NCI-H1417 (cell line): ENCODE measurements at regions not wholly inside any gene's neighbourhood (a gene's known extent, or its start where the extent isn't known, plus 50 kb on each side); places are given as distances from the start of the nearest gene placed in this dataset.

Experiments
- DNase-seq, 3 experiments: peaks; one replicate each; lab custom pipeline; 2025; lab: John Stamatoyannopoulos, UW

DNA sequence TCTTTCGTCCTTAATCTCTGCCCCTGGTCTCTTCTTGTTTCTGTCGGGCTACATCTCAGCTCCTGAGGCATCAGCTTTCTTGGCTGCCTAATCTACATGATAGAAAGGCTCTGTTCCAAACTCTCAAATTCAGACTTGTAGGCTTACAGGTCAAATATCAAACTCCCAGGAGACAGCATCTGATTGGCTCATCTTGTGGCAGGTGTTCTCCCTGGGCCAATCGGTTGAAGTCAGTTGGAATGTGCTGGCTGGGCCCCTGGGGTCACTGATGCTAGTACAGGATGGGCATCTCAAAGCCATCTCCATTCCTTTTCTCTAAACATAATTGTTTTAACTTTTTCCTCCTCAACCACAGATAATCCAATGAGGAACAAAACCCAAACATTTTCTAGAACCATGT, 198.7 kb downstream of the CNTN3 start:
- DNase-seq = no peak

DNA sequence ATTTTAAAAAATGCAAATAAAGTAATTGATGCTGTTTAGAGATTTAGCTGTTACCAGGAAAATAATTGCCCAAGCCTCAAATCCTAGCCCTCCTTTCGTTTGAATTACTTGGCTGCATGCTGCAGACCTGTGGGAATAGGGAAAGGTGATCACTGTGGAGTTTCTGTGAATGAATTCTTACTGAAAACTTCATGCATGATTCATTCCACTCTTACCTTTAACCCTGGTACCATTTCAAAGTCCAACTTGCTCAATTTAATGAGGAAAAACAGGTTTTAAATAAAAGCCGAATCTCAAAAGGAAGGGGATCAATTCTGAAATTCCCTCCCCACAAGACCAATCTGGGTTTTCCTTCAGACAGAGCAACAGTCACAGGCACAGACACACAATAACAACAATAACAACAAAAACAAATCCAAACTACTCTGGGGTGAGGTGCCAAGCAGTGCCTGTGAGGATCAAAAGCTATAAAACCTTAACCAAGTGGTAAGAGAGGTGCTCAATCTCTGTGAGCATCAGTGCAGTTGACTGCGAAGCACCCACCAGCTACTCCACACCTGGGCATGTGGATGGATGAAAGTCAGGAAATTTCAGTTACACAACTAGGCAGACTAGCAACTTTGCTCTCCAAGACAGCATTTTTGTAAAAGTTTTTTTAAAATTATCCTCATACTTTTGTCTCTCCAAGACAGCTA, 200.8 kb downstream of the CNTN3 start:
- no peak for DNase-seq

DNA sequence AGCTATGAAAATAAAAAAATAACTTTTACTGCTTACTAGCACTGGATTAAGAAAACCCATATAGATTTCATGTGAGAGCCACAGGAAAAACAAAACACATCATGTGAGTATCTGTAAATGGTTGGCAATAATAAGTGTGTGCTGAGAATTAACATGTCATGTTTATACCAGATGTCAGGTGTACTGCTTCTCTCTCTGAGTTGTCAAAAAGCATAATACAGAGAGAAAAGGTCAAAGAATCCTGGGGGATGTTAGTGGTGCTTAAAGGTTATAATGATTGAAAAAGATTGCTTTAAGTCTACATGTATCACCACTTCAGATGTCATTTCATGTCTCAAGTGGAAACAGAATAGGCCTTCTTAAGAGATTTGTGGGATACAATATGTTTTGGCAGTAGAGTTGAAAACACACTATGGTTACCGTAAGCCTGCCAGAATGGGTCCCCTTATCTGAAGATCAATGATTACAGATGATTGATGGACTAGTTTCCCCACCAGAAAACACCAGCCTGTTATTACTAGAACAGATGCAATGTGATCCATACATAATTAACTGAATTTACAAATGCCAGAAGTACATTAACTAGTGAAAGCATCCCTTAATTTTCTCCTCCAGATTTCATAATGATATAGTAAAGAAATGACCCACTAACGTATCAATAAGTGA, 204.1 kb downstream of the CNTN3 start:
- peak; percentile 5 to 74 (median 55) for DNase-seq

DNA sequence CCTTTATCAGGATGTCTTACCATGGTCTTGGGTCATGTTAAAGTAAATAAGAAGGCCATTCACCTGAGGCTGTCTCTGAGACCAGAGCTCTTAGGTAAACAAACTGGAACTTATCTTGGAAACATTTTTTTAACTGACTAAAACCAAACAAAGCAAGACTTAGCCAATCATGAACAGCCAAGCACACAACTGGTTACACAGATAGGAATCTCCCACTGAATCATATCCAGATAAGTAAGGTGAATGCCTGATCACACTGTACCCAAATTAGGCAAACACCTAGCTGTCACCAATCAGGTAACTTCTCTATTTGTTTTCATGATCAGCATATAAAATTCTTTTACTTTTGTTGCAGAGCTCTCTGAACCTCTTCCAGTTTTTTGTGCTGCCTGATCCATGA, 205.4 kb downstream of the CNTN3 start:
- DNase-seq = no peak

DNA sequence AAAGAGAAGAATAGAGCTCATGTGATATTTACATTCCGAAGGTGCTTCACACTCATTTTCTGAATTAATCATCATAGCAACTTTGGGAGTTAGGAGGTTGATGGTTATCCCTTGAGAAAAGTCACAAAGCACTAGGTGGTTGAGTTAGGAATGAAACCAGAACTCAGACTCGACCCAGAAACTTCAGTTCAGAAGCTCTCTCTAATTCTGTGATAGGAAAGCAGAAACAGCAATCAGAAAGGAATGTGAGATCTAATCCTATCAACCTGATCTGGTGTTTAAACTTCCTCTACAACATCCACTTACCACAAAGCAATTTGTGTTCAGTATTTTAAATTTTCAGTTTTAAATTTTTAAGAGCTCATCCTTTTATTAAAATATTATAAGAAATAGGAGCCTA, 211.2 kb downstream of the CNTN3 start:
- DNase-seq = no peak

DNA sequence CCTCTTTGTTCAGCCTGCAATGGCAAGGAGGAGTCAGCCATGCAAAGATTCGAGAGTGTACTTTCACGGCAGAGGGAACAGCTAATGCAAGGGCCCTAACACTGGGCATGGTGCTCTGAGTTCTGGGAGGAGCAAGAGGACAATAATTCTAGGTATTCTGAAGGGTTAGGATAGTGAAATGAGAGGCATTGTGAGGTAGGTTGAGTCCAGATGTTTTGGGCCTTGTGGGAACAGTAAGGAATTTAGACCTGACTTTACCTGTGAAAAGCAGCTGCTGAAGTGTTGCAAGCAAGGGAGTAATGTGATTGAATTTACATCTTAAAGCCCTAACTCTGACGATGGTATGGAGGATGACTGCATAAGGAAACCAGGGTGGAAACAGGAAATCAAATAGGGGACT, 211.6 kb downstream of the CNTN3 start:
- DNase-seq = no peak

DNA sequence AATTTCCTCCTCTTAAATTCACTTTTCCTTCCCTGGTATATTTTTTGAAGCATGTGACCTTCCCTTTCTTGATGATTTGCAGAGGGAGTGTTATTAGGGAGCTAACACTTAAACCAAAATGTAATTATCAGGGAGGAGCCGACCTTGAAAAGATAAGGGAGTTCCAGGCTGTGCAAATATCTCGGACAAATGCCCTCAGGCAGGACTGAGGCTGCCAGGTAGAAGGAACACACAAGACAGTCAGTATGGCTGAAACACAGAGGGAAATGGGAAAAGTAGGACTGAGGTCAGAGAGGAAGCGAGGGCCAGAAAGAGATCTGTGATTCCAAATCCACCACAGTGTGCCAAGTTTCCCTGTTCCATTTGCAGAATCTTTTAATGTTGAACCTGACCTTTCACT, 221.0 kb downstream of the CNTN3 start:
- DNase-seq = peak in 2 of 3 experiments; percentile 13 to 75

DNA sequence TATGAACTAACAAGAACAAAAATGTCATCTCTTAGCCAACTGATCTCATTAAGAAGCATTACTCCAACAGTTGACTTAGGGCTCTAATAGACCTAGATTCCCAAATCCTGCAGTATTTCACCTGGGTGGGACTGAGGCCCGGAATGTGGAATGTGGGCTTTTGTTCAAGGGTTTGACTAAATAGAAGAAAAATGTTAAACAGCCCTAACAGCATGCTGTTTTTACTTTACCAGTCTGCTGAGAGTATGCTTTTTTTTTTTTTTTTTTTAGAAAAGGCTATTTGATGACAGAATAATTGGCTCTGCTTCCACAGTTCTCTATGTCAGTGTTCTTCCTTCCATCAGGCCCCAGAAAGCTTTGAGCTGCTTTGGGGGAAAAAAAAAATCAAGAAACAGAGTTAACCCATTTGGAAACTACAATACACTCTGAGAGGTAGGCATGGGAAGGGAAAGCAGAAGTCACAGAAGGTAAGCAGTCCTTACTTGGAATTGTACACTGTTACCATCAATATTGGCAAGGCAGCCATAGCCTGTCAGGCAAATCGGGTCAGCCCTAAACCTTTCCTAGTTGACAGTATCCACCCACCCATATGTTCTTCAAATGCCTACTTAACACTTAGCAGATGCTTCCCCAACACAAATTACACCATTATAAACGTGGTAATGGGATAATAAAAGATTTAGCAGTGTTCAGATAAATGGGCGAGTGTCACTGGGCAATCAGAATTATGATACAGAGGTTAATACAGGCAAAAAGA, 224.2 kb downstream of the CNTN3 start:
- DNase-seq = no peak

DNA sequence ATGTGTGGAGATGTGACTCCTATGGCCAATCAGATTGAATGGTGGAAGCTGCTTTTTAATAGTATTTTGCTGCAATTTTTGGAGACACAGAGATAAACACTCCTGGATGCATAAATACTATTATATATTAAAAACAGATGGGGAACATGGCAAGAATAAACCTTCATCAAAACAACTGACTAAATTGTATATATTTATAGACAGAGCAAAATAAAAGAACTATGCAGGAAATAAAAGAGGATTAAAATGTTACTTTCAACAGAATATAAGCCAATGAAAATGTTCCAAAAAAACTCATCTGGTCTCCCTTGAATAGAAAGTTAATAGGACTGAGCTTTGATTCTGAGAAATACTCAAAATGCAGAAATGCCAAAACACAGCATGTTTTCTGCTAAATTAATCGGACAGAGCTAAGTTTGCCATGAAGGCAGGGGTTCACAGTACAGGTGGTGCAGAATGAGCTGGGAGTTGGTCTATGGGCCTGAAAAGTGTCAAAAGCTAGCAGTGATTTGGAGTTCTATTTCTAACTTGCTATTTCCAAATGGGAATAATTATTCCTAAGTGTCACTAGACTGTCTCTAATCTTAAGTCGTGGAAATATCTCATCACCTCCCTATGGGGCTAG, 227.2 kb downstream of the CNTN3 start:
- DNase-seq = no peak

DNA sequence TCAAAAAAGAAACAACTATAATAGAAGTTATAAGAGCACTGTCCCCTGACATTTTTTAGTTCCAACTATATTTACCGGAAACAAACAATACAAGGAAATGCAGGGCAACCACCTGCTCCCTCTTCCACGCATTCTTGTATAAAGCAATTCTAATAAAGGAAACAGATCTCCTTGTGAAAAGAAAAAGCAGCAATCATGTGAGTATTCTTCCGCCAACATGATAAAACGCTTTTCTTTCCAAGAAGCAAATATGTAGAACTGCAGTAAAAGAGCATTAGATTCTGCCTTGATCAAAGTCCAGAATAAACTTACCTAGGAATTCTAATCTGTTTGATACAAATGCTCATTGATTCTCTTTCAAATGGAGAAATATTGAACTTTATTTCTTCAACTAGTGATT, 230.3 kb downstream of the CNTN3 start:
- DNase-seq = peak in 1 of 3 experiments; percentile 10

DNA sequence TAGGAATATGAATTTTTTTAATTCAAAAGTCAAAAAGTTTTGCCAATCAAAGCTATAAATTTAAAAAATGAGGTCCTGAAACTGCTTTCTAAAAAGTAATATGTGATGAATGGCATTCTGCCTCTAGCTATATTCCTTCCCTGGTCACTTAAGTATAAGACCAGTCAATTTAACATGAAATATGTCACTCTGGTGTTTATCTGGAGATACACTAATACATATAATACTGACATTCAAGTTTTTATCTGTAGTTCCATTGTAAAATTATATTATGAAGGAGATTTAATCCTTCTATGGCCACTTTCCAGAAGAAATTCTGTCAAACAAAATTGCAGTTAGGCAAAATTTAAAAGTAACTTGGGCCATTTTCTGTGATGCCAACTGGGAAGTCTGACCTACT, 236.8 kb downstream of the CNTN3 start:
- DNase-seq = no peak

DNA sequence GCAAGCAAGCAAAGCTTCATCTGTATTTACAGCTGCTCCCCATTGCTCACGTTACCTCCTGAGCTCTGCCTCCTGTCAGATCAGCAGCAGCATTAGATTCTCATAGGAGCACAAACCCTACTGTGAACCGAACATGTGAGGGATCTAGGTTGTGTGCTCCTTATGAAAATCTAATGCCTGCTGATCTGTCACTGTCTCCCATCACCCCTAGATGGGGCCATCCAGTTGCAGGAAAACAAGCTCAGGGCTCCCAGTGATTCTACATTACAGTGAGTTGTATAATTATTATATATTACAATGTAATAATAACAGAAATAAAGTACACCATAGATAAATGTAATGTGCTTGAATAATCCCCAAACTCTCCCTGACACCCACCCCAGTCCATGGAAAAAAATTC, 238.1 kb downstream of the CNTN3 start:
- DNase-seq = peak in 1 of 3 experiments; percentile 0

DNA sequence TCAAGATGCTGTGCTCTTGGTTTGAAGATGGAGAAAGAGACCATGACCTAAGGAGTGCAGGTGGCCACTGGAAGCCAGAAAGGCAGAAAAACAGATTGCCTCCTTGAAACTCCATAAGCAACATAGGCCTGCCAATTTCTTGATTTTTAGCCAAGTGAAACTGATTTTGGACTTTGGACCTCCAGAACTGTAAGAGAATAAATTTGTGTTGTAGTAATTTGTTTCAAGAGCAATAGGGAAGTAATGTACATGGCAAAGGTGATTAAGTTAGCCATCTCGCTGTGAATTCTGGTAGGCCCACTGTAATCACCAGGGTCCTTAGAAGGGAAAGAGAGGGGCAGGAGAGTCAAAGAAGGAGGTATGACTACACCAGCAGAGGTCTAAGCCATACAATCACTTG, 238.8 kb downstream of the CNTN3 start:
- DNase-seq = no peak

DNA sequence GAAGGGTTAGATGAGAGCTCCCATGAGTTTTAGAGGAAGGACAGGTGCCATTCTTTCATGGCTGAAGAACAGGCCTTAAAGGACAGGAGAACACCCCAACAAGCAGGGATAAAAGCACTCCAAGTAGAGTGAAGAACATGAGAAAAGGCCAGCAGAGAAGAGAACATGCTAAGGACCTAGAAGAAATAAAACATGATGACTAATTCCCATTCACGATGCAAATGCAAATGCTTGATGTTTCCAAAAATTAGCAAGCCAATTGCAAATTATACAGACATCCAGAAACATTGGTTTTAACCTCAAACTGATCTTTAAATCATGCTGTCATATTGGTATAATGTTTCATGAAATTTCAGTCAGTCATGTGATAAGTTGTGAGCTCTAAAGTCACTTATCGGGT, 241.7 kb downstream of the CNTN3 start:
- no peak for DNase-seq

DNA sequence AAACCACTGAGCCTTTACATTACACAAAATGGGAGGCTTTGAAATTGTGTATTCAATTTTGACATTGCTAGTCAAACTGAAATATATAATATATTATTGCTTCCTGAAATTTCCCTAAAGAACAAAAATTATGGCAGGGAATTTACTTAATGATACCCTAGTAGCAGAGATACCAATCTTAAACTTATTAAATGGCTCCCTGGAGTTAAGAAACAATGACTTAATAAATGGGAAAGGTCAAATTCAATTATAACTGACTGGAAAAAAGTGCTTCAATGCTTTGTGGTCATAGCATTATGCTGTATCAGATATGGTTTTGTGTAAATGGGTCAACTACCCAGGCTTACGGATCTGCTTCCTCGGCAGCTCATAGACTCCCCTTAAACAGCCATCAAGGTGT, 244.1 kb downstream of the CNTN3 start:
- DNase-seq = no peak

DNA sequence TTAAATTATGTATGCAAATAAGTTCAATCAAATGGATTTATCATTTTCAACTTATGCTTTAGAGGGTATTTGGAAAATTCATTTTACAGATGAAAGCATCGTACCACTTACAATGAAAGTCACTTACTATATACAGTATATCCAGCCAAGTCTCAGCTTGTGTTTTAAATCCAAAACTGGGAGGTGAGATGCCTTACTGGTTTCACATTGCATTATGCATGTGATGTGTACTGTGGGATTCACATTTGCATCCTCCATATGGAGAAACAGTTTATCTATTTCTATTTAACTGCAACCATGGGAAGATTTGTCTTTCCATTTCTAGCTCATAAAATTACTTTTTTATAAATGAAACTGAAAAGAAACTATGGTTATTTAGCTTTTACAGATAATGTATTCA, 248.1 kb downstream of the CNTN3 start:
- no peak for DNase-seq

DNA sequence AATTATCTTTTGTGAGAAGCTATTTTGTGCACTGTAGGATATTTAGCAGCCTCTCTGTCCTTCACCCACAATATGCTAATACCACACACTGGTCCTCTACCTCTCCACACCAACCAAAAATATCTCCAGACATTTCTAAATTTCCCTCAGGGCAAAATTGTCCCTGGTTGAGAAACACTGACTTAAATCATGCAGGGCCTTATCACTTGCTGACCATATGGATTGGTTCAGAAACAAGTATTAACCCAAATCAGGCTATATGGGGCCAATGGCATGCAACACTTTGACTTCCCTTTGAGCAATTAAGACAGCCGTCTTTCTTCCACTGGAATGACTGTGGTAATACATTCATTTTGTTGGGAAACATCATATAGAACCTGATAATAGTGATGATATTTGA, 251.1 kb downstream of the CNTN3 start:
- no peak for DNase-seq

DNA sequence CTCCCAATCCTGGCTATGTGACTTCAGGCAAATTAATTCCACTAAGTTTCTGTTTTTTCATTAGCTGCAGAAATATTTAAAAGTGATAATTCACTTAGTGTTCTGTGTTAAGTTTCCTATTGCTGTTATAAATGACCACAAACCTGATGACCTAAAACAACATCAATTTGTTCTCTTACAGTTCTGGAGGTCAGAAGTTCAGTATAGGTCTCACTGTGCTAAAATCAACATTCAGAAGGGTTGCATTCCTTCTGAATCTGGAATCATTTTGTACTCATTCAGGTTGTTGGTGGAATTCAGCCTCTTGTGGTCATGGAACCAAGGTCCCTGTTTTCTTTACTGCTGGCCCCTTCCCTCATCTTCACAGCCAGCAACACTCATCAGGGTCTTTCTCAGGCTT, 254.1 kb downstream of the CNTN3 start:
- no peak for DNase-seq

DNA sequence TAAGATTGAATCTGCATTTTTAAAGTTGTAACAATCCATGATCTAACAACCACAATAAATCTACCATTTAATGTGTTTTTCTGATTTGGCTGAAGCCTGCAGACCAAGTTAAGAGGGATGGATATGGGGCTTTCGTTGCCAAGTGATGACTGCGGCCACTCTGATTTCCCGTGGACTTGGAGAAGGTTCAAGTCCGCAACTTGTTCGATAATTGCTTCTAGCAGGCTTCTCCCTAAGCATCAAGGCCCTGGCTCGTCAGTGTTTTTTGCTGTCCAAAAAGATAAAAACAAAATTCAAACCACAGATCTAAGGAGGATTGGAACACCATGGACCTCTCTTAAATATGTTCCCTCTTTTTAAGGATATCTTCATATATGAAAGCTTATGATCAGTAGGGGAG, 256.6 kb downstream of the CNTN3 start:
- no peak for DNase-seq

DNA sequence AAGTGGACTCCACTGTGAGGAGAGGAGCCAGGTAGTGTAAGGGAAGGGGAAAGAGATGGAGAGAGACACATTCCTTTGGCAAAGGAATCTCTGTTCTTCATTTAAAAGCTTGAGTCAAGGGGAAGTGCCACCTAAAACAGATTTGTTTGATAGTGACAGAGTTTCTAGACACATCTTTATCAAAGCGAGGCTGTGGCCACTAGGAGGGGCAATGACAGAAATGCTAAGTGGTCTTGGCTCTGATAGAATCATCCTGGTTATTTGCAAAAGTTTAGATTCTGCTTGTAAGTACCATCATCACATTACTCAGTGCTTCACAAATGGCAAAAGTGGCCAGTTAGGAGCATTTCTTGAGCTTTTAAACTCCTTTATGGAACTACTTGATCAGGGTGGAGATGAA, 261.4 kb downstream of the CNTN3 start:
- DNase-seq = no peak

DNA sequence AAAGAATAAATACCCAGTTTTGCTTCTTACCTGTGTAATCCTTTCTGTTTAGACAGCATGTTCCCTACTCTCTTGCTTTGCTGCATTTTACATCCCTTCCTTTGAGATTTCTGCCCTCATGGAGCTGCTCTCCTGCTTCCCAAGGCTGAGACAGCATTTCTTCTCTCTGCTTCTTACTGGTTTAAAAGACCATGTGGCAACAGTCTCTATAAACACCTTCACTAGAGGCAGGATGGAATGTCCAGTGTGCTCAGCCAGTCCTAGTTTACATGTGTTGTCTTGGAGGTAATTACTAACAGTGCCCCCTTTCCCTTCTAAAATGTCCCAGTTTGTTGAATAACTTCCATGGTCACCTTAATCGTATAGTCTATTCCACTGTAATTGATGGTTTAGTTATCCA, 262.3 kb downstream of the CNTN3 start:
- DNase-seq = no peak

DNA sequence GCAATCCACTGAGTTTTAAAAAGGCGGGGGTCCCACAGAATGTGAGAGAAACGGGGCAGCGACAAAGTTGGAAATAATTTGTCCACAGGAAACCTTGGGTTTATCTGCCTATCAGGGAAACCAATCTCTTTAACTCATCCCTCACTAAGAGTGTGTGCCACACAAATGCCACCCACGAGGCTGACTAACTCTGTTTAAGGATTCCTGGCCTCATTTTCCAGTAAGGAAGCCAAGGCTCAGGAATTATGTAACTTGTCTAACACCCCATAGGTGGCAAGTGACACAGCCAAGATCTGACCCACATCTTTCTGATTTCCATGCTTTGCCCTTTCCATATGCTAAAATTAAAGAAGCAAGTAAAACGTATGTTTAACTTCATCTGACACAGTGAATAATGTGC, 263.2 kb downstream of the CNTN3 start:
- DNase-seq = no peak

DNA sequence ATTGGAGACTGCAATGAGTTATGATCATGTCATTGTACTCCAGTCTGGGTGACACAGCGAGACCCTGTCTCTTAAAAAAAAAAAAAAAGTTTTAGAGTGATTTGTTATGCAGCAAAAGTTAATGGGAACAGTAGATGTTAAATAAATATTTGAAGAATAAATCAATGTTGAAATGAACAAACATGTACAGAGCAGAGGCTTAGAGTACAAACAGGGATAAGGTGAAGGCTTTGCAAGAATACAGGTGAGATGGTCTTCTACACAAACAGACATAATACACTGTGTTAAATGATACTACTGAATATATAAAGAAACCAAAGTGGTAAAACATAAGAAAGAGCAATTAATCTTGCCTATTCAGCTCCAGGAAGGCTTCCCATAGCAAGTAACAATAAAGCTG, 265.4 kb downstream of the CNTN3 start:
- no peak for DNase-seq
